Loucy (cell line): ENCODE measurements at regions not wholly inside any gene's neighbourhood (a gene's known extent, or its start where the extent isn't known, plus 50 kb on each side); places are given as distances from the start of the nearest gene placed in this dataset.

Source experiments
- H2AFZ ChIP-seq: fragments of 200-600 bp; sonication (generic); 2 replicates; pipeline ENCODE4 v1.6.0; 2016; ENCODE audit warnings: antibody characterized with exemption, mild to moderate bottlenecking, low read length, moderate library complexity
- H3F3A ChIP-seq: fragments of 200-600 bp; 2 replicates; pipeline ENCODE4 v1.6.0; 2016; ENCODE audit warnings: antibody characterized with exemption, low read depth, mild to moderate bottlenecking
- H3K27me3 ChIP-seq: fragments of 200-600 bp; sonication (generic); 2 replicates; pipeline ENCODE4 v1.6.1; 2014; ENCODE audit warnings: low read length, mild to moderate bottlenecking; ENCODE audit not compliant: insufficient read depth, poor library complexity, severe bottlenecking
- H3K36me3 ChIP-seq: fragments of 200-600 bp; sonication (generic); 2 replicates; pipeline ENCODE4 v1.6.1; 2016; ENCODE audit warnings: low read length; ENCODE audit not compliant: insufficient read depth
- H3K4me1 ChIP-seq: fragments of 200-600 bp; sonication (generic); 2 replicates; pipeline ENCODE4 v1.5.1; 2014; ENCODE audit warnings: low read length, mild to moderate bottlenecking; ENCODE audit not compliant: insufficient read depth, poor library complexity, severe bottlenecking
- H3K4me2 ChIP-seq: fragments of 200-600 bp; sonication (generic); 2 replicates; pipeline ENCODE4 v1.6.0; 2014; ENCODE audit warnings: antibody characterized with exemption, low read length, low read depth, mild to moderate bottlenecking; ENCODE audit not compliant: poor library complexity, severe bottlenecking
- H3K4me3 ChIP-seq: fragments of 200-600 bp; sonication (generic); 2 replicates; pipeline ENCODE4 v1.5.1; 2014; ENCODE audit warnings: low read length, mild to moderate bottlenecking, mixed read lengths; ENCODE audit not compliant: poor library complexity, severe bottlenecking
- H3K79me2 ChIP-seq: fragments of 200-600 bp; sonication (generic); 2 replicates; pipeline ENCODE4 v1.6.1; 2014; ENCODE audit warnings: low read length; ENCODE audit not compliant: insufficient read depth
- H3K9ac ChIP-seq: fragments of 200-600 bp; sonication (generic); 2 replicates; pipeline ENCODE4 v1.6.0; 2014; ENCODE audit warnings: mild to moderate bottlenecking, low read depth, low read length, moderate library complexity; ENCODE audit not compliant: poor library complexity, severe bottlenecking
- H3K9me2 ChIP-seq: fragments of 200-600 bp; sonication (generic); replicated peaks from 2 replicates; pipeline ENCODE4 v1.6.1; 2016; ENCODE audit warnings: low read depth, low read length, mixed read lengths
- H3K9me3 ChIP-seq: fragments of 200-600 bp; sonication (generic); 2 replicates; pipeline ENCODE4 v1.6.1; 2014; ENCODE audit warnings: mild to moderate bottlenecking, antibody characterized with exemption, low read length, low read depth; ENCODE audit not compliant: insufficient read depth
- H4K20me1 ChIP-seq: fragments of 200-600 bp; sonication (generic); 2 replicates; pipeline ENCODE4 v1.6.0; 2014; ENCODE audit warnings: antibody characterized with exemption, low read length, mild to moderate bottlenecking; ENCODE audit not compliant: insufficient read depth, poor library complexity, severe bottlenecking
- EZH2phosphoT487 ChIP-seq: fragments of 200-600 bp; IDR thresholded peaks from 2 replicates; pipeline ENCODE4 v1.6.1; 2018; ENCODE audit warnings: antibody characterized with exemption, mild to moderate bottlenecking, moderate library complexity, borderline replicate concordance
- TF ChIP-seq, protein P1 (sequence below): fragments of 200-600 bp; sonication (generic); conservative IDR thresholded peaks from 2 replicates; pipeline ENCODE4 v1.5.1; 2014; ENCODE audit warnings: mild to moderate bottlenecking, antibody characterized with exemption, low read length

DNA sequence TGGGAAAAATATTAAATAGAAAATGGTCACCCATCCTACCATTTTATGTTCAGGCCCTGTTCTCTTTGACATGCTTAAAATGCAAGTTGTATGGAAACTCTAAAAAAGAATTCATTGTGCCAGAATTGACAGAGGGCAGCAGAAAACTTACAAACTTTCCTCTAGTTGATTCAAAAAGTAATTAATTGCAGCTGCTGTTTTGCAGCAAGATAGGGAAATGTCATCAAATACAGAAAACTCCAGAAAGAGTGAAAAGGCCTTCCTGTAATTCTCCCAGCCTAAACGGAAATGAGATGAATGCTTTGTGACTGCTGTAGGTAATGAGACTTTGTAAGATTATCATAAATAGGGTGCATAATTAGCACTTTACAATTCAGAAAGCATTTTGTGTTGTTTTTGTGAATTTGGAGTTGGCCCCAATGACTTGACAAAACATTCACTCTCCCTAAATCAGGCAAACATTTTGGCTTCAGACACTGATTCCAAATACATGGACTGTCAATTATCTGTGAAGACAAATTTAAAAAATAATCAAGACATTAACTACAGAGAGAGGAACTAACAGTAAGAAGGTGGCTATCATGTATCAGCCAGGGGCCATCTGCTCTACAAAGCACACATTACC lies 861.8 kb downstream of the SQOR start:
- Histone ChIP-seq H4K20me1 (no peaks in the 10 kb centered on the region), H3K36me3 (no peaks in the 10 kb centered on the region), H3K4me2 (no peak overlapping the region), H3K4me1 (no peaks in the 10 kb centered on the region), H3K79me2 (no peaks in the 10 kb centered on the region), H3K27me3 (no peaks in the 10 kb centered on the region), H3F3A (no peaks in the 10 kb centered on the region), H3K4me3 (no peak overlapping the region), H2AFZ (no peak overlapping the region), H3K9me2 (no peaks in the 10 kb centered on the region), H3K9ac (no peak overlapping the region), H3K9me3 (no peaks in the 10 kb centered on the region)
- TF ChIP-seq, protein P1, sequence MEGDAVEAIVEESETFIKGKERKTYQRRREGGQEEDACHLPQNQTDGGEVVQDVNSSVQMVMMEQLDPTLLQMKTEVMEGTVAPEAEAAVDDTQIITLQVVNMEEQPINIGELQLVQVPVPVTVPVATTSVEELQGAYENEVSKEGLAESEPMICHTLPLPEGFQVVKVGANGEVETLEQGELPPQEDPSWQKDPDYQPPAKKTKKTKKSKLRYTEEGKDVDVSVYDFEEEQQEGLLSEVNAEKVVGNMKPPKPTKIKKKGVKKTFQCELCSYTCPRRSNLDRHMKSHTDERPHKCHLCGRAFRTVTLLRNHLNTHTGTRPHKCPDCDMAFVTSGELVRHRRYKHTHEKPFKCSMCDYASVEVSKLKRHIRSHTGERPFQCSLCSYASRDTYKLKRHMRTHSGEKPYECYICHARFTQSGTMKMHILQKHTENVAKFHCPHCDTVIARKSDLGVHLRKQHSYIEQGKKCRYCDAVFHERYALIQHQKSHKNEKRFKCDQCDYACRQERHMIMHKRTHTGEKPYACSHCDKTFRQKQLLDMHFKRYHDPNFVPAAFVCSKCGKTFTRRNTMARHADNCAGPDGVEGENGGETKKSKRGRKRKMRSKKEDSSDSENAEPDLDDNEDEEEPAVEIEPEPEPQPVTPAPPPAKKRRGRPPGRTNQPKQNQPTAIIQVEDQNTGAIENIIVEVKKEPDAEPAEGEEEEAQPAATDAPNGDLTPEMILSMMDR, result no peak
- no peak for TF ChIP-seq EZH2phosphoT487

DNA sequence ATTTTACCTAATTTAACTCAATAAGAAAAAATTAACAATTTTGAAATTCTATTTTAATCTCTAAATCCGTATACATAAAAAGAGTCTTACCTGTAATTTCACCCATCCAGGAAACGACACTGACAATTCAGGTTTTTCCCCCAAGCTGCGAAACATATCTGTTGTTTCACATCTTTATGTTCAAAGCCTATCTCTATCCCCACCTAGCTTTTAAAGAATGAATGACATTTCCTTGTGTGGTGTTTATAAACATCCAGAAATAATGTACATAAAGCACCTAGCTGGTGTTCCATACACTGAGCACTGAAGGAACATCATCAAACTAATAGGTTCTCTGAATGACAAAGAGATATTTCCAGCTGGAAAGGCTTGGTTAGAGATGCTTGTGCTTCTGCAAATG lies 867.8 kb downstream of the SQOR start:
- no peaks in the 10 kb centered on the region for H3K9me3 ChIP-seq
- H3F3A ChIP-seq, result no peaks in the 10 kb centered on the region
- H3K27me3 ChIP-seq, result no peaks in the 10 kb centered on the region
- no peaks in the 10 kb centered on the region for H3K9me2 ChIP-seq
- H3K4me3 ChIP-seq, result no peak overlapping the region
- H3K79me2 ChIP-seq, result no peaks in the 10 kb centered on the region
- H3K4me2 ChIP-seq, result no peak overlapping the region
- no peaks in the 10 kb centered on the region for H4K20me1 ChIP-seq
- no peaks in the 10 kb centered on the region for H3K4me1 ChIP-seq
- H3K9ac ChIP-seq, result no peak overlapping the region
- TF ChIP-seq, protein P1, result peak; percentile 18; the same call in 1 of the 2 replicates
- TF ChIP-seq EZH2phosphoT487, result no peak
- H2AFZ ChIP-seq, result no peak overlapping the region
- H3K36me3 ChIP-seq, result no peaks in the 10 kb centered on the region

GRCh38 chr15:46518381-46518780 lies 883.6 kb downstream of the SQOR start:
- H3K36me3 ChIP-seq, result no peaks in the 10 kb centered on the region
- H3K9me2 ChIP-seq, result no peaks in the 10 kb centered on the region
- H3K4me1 ChIP-seq, result no peaks in the 10 kb centered on the region
- no peaks in the 10 kb centered on the region; the same call in 1 of the 2 replicates for H3K9me3 ChIP-seq
- no peaks in the 10 kb centered on the region for H3K79me2 ChIP-seq
- no peaks in the 10 kb centered on the region for H4K20me1 ChIP-seq
- no peak overlapping the region for H3K9ac ChIP-seq
- H3F3A ChIP-seq, result no peaks in the 10 kb centered on the region
- no peak overlapping the region for H3K4me3 ChIP-seq
- TF ChIP-seq EZH2phosphoT487, result no peak
- TF ChIP-seq, protein P1, result no peak
- H3K27me3 ChIP-seq, result no peaks in the 10 kb centered on the region
- no peak overlapping the region for H2AFZ ChIP-seq
- no peak overlapping the region for H3K4me2 ChIP-seq
